ENCODE measurements at regions not wholly inside any gene's neighbourhood (a gene's known extent, or its start where the extent isn't known, plus 50 kb on each side); places are given as distances from the start of the nearest gene placed in this dataset.
"Not testable (repeated sequence)": the region's sequence is repeated elsewhere in the genome, so short reads cannot be mapped to it uniquely, and the experiment has no call there.

- DNase-seq: no peak
Observed at GRCh38 chr5:82745016-82745415, 332.2 kb downstream of the TMEM167A start.

- no peak for DNase-seq
Observed at GRCh38 chr5:82738681-82739269, 338.4 kb downstream of the TMEM167A start.

- DNase-seq: no peak
Observed at GRCh38 chr5:82735160-82735789, 341.9 kb downstream of the TMEM167A start.

- no peak for DNase-seq
Observed at GRCh38 chr5:82734347-82734746, 342.8 kb downstream of the TMEM167A start.

GRCh38 chr5:82730913-82731312, 346.3 kb downstream of the TMEM167A start:
- no peak for DNase-seq

GRCh38 chr5:82728926-82729702, 348.1 kb downstream of the TMEM167A start:
- no peak for DNase-seq

GRCh38 chr5:82723168-82723567, 354.0 kb downstream of the TMEM167A start:
- DNase-seq: no peak

- no peak for DNase-seq
Observed at GRCh38 chr5:82721087-82721410, 356.1 kb downstream of the TMEM167A start.

- DNase-seq: no peak
Observed at GRCh38 chr5:82720213-82721086, 356.7 kb downstream of the TMEM167A start.

GRCh38 chr5:82719368-82719767, 357.8 kb downstream of the TMEM167A start:
- DNase-seq: no peak

- DNase-seq: no peak
Observed at GRCh38 chr5:82717738-82718137, 359.5 kb downstream of the TMEM167A start.

GRCh38 chr5:82714732-82715131, 362.5 kb downstream of the TMEM167A start:
- DNase-seq: not testable (repeated sequence)

- DNase-seq: no peak
Observed at GRCh38 chr5:82713811-82714210, 363.4 kb downstream of the TMEM167A start.

GRCh38 chr5:82707741-82708140, 369.5 kb downstream of the TMEM167A start:
- no peak for DNase-seq

GRCh38 chr5:82704381-82704780, 372.8 kb downstream of the TMEM167A start:
- DNase-seq: no peak

GRCh38 chr5:82702046-82702445, 375.1 kb downstream of the TMEM167A start:
- DNase-seq: no peak

- DNase-seq: no peak
Observed at GRCh38 chr5:82699737-82700136, 377.5 kb downstream of the TMEM167A start.

GRCh38 chr5:82698026-82698425, 379.2 kb downstream of the TMEM167A start:
- no peak for DNase-seq

GRCh38 chr5:82694711-82695285, 382.4 kb downstream of the TMEM167A start:
- no peak for DNase-seq

GRCh38 chr5:82692826-82693225, 384.4 kb downstream of the TMEM167A start:
- DNase-seq: no peak

- no peak for DNase-seq
Observed at GRCh38 chr5:82684659-82685058, 392.5 kb downstream of the TMEM167A start.

- DNase-seq: no peak
Observed at GRCh38 chr5:82684165-82684564, 393.0 kb downstream of the TMEM167A start.

GRCh38 chr5:82679660-82680059, 397.5 kb downstream of the TMEM167A start:
- DNase-seq: no peak
